ENCODE measurements at regions not wholly inside any gene's neighbourhood (a gene's known extent, or its start where the extent isn't known, plus 50 kb on each side); places are given as distances from the start of the nearest gene placed in this dataset.

- TF ChIP-seq CTCF (IDR thresholded peaks at IDR 0.05) = no peak
- no peak for TF ChIP-seq POLR2A (IDR thresholded peaks at IDR 0.05)
- no peak for TF ChIP-seq EP300 (IDR thresholded peaks at IDR 0.05)
These were observed 139.8 kb upstream of the BASP1 start for GRCh38 chr5:17077440-17078233.

Measured in upper lobe of left lung (tissue), 4 donors.